Body of pancreas (tissue), 4 donors: ENCODE measurements at regions not wholly inside any gene's neighbourhood (a gene's known extent, or its start where the extent isn't known, plus 50 kb on each side); places are given as distances from the start of the nearest gene placed in this dataset.

Experiments used
- ATAC-seq: fragments of 150-250 bp; one replicate; pipeline ENCODE4 v1.9.1; 2016
- DNase-seq, 4 donors: peaks; one replicate each; pipeline ENCODE4 v3.0.0-alpha.2; 2019
- H3K27ac ChIP-seq, 4 donors: fragments of 200-600 bp; sonication (generic); 1 replicate in 3 of 4; 2 replicates in 1 of 4; pipeline versions ENCODE4 v1.5.1 to v1.6.1; 2016 to 2019; ENCODE audit warnings: mild to moderate bottlenecking in 1 of 4, mixed read lengths in 1 of 4, moderate library complexity in 1 of 4
- H3K27me3 ChIP-seq, 2 donors: fragments of 200-600 bp; sonication (generic); one replicate each; pipeline ENCODE4 v1.6.0; 2016; ENCODE audit warnings: mild to moderate bottlenecking in 1 of 2
- H3K36me3 ChIP-seq, 2 donors: fragments of 200-600 bp; sonication (generic); replicated peaks in 1 of 2; 2 replicates each; pipeline ENCODE4 v1.5.1; 2016; ENCODE audit warnings: low read depth in 2 of 2; ENCODE audit not compliant: insufficient read depth in 1 of 2
- H3K4me1 ChIP-seq: fragments of 200-600 bp; sonication (generic); one replicate; pipeline ENCODE4 v1.6.0; 2016
- H3K4me3 ChIP-seq, 2 donors: fragments of 200-600 bp; sonication (generic); 1 replicate in 1 of 2; 2 replicates in 1 of 2; pipeline ENCODE4 v1.5.1; 2016 to 2019
- H3K9me3 ChIP-seq, 3 donors: fragments of 200-600 bp; sonication (generic); 1 replicate in 2 of 3; 2 replicates in 1 of 3; pipeline ENCODE4 v1.5.1; 2016
- CTCF ChIP-seq, 7 experiments: fragments of 450-650 bp in 4 of 7; fragments of 200-600 bp in 3 of 7; sonication (generic) in 3 of 7; IDR thresholded peaks; one replicate each; pipeline ENCODE4 v1.5.1; 2016 to 2019; ENCODE audit warnings: antibody characterized with exemption in 7 of 7
- POLR2A ChIP-seq, 3 donors: fragments of 450-650 bp; IDR thresholded peaks; one replicate each; pipeline ENCODE4 v1.6.1; 2016; ENCODE audit warnings: antibody characterized with exemption in 3 of 3, mild to moderate bottlenecking in 2 of 3
- WGBS, 2 donors: methylation state at CpG; one replicate each; pipeline ENCODE4 v1.1.5; 2017; 5-methylcytosine and 5-hydroxymethylcytosine counted together
- intact Hi-C: fragments of 100-400 bp; cut with DNase I; formaldehyde crosslinking; loops from one replicate; pipeline ENCODE4 v1.15.1; 2023

GRCh38 chr6:163731215-163732013 is 316.9 kb downstream of the QKI start:
- no peak overlapping the region for H3K27ac ChIP-seq

GRCh38 chr6:163730246-163731210 is 316.0 kb downstream of the QKI start:
- Histone ChIP-seq H3K9me3 (no peaks in the 10 kb centered on the region), H3K4me1 (no peaks in the 10 kb centered on the region), H3K4me3 (no peak overlapping the region), H3K36me3 (no peaks in the 10 kb centered on the region), H3K27me3 (no peaks in the 10 kb centered on the region), H3K27ac (no peak overlapping the region)
- intact Hi-C loops: no loop called here
- ATAC-seq (no peak), DNase-seq (no peak)
- WGBS, 2 donors: 70 to 72% methylated on average over 15 to 21 of the region's 21 CpGs
- no peak for TF ChIP-seq CTCF (IDR thresholded peaks at IDR 0.05)
- no peak for TF ChIP-seq POLR2A (IDR thresholded peaks at IDR 0.05)

More at GRCh38 chr6:163731215-163732013, 316.9 kb downstream of the QKI start:
- intact Hi-C loops: no loop called here
- Histone ChIP-seq H3K4me3 (no peak overlapping the region), H3K9me3 (no peaks in the 10 kb centered on the region), H3K36me3 (no peaks in the 10 kb centered on the region), H3K27me3 (no peaks in the 10 kb centered on the region), H3K4me1 (no peaks in the 10 kb centered on the region)
- no peak for ATAC-seq
- 83 to 89% methylated on average over 10 of the region's 10 CpGs for WGBS, 2 donors
- DNase-seq: no peak
- TF ChIP-seq POLR2A (IDR thresholded peaks at IDR 0.05) (no peak), CTCF (IDR thresholded peaks at IDR 0.05) (no peak)

- ATAC-seq (no peak), DNase-seq (no peak)
- Histone ChIP-seq H3K4me3 (no peak overlapping the region), H3K4me1 (no peaks in the 10 kb centered on the region), H3K27me3 (no peaks in the 10 kb centered on the region), H3K27ac (no peak overlapping the region), H3K36me3 (no peaks in the 10 kb centered on the region), H3K9me3 (no peaks in the 10 kb centered on the region)
- TF ChIP-seq POLR2A (IDR thresholded peaks at IDR 0.05): no peak
- no peak for TF ChIP-seq CTCF (IDR thresholded peaks at IDR 0.05)
- 71 to 76% methylated on average over 16 of the region's 16 CpGs for WGBS, 2 donors
- intact Hi-C loops: no loop called here
Measured at GRCh38 chr6:163729127-163729872, 314.8 kb downstream of the QKI start.

- Histone ChIP-seq H3K4me1 (no peaks in the 10 kb centered on the region), H3K27me3 (no peaks in the 10 kb centered on the region), H3K4me3 (no peak overlapping the region), H3K27ac (no peak overlapping the region), H3K36me3 (no peaks in the 10 kb centered on the region), H3K9me3 (no peaks in the 10 kb centered on the region)
- 71 to 83% methylated on average over 12 to 13 of the region's 13 CpGs for WGBS, 2 donors
- no peak for DNase-seq
- no peak for TF ChIP-seq CTCF (IDR thresholded peaks at IDR 0.05)
- TF ChIP-seq POLR2A (IDR thresholded peaks at IDR 0.05): no peak
- no peak for ATAC-seq
- intact Hi-C loops: no loop called here
Measured at GRCh38 chr6:163728442-163729126, 314.1 kb downstream of the QKI start.
